Right lobe of liver (tissue), 4 donors: ENCODE measurements at regions not wholly inside any gene's neighbourhood (a gene's known extent, or its start where the extent isn't known, plus 50 kb on each side); places are given as distances from the start of the nearest gene placed in this dataset.

Experiments
- POLR2A ChIP-seq: fragments of 450-650 bp; IDR thresholded peaks from one replicate; pipeline ENCODE4 v1.6.1; 2017; ENCODE audit warnings: antibody characterized with exemption, mild to moderate bottlenecking
- TF ChIP-seq, protein P1 (sequence below), 4 donors: fragments of 200-600 bp in 3 of 4; fragments of 450-650 bp in 1 of 4; IDR thresholded peaks; one replicate each; pipeline versions ENCODE4 v1.5.1 to v1.8.0; 2016 to 2022; ENCODE audit warnings: antibody characterized with exemption in 4 of 4, mild to moderate bottlenecking in 2 of 4
- donor health status: DM: no; HTN: no; CAD: no.
- donor health status: DM: no; HTN: no; CAD: no.
- donor health status: DM: no; HTN: yes; CAD: no.

DNA sequence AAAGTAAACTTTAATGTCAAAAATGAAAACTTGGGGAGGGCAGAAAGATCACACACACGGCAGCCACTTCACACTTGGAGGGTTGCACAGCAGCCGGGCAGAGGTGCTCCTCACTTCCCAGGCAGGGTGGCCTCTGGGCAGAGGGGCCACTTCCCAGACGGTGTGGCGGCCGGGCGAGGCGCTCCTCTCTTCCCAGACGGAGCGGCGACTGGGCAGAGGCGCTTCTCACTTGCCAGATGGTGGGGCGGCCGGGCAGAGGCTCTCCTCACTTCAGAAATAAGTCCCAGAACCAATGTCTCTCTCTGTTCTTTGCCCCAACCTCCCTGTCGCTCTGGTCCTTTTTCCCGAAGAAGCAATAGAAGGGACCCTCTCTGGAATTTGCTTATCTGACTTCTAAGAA lies 65.7 kb upstream of the LRPPRC start:
- TF ChIP-seq, protein P1, sequence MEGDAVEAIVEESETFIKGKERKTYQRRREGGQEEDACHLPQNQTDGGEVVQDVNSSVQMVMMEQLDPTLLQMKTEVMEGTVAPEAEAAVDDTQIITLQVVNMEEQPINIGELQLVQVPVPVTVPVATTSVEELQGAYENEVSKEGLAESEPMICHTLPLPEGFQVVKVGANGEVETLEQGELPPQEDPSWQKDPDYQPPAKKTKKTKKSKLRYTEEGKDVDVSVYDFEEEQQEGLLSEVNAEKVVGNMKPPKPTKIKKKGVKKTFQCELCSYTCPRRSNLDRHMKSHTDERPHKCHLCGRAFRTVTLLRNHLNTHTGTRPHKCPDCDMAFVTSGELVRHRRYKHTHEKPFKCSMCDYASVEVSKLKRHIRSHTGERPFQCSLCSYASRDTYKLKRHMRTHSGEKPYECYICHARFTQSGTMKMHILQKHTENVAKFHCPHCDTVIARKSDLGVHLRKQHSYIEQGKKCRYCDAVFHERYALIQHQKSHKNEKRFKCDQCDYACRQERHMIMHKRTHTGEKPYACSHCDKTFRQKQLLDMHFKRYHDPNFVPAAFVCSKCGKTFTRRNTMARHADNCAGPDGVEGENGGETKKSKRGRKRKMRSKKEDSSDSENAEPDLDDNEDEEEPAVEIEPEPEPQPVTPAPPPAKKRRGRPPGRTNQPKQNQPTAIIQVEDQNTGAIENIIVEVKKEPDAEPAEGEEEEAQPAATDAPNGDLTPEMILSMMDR (IDR thresholded peaks at IDR 0.05), result no peak
- no peak for TF ChIP-seq POLR2A
